Stimulated activated CD4-positive, alpha-beta T cell treated with anti-CD3 and anti-CD28 coated beads, Interleukin-15, amount 100 ng/mL, for 1 hour (primary cell): ENCODE measurements at regions not wholly inside any gene's neighbourhood (a gene's known extent, or its start where the extent isn't known, plus 50 kb on each side); places are given as distances from the start of the nearest gene placed in this dataset.

Source experiments
- DNase-seq, 2 donors: peaks; one replicate each; pipeline ENCODE4 v3.0.0-alpha.2; 2020; ENCODE audit warnings: low read depth in 1 of 2, low spot score in 1 of 2

- DNase-seq: no peak
Observed at GRCh38 chrX:109842611-109843010, 109.6 kb upstream of the ACSL4 start.

- DNase-seq: no peak
Observed at GRCh38 chrX:109843963-109844751, 111.1 kb upstream of the ACSL4 start.

DNA sequence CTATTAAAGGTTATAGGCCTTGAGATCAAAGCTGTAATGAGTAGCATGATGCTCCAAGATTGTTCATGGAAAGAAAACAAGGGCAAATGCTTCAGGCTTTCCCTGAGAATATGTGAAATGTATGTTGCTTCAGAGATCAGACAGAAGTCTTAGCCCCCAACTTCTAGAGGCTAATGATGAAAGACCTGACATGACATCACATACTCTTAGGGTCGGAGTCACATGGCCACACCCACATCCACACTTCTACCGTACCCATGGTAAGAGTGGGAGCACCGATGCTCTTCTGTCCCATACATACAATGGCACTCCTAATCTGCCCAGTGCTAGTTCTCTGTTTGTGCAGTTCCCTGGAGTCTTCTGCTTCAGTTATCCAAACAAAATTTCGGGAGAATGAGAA lies 111.9 kb upstream of the ACSL4 start:
- DNase-seq: no peak

GRCh38 chrX:109845996-109846395 lies 112.9 kb upstream of the ACSL4 start:
- DNase-seq: no peak

DNA sequence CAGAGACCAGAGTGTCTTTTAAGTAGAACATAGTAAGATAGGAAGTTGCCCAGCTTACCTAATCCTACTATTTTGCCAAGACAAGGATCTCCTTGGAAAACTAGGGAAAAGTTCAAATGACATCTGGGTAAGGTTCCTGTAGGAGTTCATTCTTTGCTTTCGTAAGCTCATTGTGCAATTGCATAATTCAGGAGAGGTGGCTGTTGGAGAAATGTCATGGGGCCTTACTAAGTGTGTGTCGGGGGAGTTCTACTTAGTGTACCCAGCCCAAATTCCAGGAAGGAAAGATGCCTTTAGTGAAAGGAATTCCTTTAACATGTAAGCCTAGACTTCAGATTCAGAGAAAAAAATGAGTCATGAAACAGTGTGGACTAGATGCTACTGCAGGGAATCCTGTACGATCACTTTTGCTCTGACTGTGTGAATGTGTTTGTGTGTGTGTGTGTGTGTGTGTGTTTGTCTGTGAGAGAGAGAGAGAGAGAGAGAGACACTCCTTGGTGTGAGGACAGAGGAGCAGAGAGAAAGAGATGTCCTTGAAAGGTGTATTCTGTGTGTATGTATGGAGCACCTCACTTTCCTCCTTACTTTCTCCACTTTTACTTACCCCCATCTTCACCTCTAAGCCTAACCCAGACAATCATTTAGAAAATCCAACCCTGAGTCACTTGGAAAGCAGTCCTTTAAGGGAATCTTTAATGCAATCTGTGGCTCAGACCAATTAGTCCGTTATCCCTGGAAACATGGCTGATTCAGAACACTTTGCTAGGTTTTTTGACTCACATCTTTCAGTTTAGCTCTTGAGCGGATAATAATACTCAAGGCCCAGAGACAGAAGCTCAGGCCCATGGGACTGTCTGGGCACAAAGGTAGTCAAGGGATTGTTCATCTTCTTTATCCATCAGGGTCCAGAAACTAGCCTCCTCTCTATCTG lies 114.5 kb upstream of the ACSL4 start:
- no peak for DNase-seq

DNA sequence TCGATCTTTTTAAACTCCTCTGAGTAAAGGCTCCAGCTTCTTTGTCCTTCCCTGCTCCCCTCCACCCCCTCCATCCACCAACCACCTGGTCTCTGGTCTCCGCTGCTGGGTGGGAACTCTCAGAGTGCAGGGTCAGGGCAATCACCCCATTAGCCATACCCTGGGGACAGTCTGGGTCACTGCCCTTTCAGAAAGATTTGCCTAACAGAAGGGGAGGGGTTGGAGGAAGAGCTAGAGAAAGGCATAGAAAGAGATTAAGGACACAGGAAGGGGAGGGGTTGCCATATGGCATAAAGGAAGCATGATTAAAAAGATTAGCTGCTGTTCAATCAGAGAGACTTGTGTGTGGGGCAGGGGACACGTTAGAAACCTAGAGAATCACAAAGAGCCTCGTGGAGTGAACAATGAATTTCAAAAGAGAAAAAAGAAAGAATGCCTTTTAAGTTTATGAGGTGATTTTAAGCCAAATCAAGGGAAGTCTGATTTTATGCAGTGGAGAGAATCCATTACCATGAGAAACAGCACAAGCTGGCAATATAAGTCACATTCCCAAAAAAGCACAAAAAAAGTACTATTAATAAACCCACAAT lies 115.5 kb upstream of the ACSL4 start:
- DNase-seq: no peak

GRCh38 chrX:109854096-109854495 lies 121.0 kb upstream of the ACSL4 start:
- no peak for DNase-seq

DNA sequence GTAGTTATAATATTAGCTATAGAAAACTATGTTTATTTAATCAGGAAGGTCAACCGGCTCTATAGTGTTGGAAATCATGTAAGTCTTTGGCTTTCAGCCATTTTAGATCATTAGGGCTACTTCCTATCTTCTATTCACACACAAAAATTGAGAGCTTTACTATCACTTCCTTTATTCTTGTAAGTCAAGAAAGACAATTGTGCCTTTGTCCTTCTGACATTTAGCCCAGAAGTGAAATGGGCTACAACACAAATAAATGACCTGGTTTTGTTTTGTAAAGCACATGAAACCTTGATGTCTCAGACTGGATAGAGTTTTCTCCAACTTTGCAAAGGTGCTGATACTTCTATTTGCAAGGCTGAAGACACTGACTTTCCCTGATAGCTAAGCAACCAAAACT lies 122.4 kb upstream of the ACSL4 start:
- no peak for DNase-seq

GRCh38 chrX:109856974-109857373 lies 123.9 kb upstream of the ACSL4 start:
- no peak for DNase-seq

DNA sequence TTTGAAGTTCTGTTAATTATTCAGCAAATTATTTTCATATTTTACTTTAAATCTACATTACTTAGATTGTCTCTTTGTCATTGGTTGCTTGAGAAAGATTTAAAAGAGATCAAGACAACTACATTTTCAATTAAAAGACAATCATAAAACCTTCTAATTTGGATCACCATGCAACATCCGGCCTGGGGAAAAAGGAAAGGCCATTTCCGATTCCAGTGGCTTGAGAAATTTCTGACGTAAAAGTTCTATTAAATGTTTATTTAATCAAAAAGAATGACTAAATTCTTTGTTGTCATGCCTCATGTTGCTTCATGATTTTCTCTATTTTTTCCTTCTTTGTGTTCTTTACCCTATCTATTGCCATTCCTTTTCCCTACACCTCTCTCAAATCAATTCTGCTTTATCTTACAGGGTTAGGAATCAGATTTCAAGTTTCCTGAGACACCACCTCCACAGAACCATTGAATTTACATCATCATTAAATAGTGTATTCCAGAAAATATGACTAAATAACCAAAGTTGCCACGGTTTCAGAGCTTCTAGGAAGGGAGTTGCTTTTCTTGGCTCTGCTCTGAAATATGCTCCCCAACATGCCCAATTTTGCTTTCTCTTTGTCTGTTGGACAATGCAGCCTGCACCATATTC lies 124.6 kb upstream of the ACSL4 start:
- no peak for DNase-seq

DNA sequence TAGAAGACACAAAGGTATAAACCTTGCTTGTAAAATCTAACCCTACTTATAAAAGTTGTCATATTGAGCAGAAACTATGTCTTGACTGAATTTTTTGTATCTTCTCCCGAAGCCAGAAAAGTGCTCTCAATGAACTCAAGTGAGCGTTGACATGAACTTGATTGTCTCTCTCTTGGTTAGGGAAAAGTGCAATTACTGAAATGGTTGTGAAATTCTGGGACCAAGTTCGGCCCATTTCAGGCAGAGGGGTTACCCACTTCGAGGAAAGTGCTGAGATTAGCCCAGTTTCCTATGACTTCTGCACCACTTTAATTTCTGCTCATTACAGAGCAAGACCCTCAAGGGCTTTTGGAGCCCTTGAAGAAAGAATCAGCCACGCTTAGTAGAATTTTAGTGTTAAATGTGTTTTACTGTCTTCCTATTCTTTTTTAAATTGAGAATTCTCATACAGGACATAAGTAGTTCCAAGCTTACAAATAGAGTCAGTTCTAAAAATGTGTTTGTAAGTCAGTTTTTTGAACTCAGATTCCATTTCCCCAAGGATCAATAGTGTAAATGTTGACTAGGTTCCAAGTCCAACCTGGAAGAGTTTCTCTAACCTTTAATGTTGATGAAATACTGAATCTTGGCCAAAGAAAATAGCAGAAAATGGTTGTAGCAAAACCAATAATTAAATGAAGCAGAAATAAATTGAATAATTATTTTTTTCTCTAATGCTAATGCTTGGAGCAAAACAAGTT lies 125.7 kb upstream of the ACSL4 start:
- no peak for DNase-seq

DNA sequence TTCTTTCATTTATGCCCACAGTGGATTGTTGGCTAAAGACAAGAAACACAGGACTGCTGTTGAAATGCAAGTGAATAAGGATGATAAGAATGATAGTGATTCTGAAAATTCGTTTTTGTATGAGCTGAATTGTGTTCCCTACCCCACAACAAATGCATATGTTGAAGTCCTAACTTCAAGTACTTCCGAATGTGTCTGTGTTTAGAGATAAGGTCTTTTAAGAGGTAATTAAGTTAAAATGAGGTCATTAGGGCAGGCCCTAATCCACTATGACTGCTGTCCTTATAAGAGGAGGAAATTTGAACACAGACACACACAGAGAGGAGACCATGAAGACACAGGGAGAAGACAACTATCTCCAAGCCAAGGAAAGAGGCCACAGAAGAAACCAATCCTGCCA lies 126.6 kb upstream of the ACSL4 start:
- DNase-seq: no peak

DNA sequence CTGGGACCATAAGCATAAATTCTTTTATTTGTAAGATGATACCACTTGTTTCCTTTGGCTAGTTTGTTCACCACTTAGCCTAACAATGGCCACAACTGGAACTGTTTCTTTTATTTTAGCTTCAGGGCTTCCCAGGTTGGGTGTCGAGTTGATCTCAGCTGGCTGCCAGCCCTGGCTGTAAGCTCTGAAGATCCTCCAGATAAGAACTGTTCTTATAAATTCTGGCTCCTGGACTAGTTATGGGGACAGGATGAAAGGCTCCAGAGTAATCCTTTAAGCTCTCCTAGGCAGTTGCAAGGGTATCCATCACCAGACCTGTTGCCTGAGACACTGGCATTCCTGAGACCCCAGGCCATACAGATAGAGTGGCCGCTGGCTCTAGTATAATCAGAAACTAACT lies 129.4 kb upstream of the ACSL4 start:
- no peak for DNase-seq

- no peak for DNase-seq
Observed at GRCh38 chrX:109863811-109864210, 130.8 kb upstream of the ACSL4 start.

GRCh38 chrX:109871121-109871888 lies 131.6 kb upstream of the TMEM164 start:
- DNase-seq: no peak

- DNase-seq: no peak
Observed at GRCh38 chrX:109872021-109872732, 130.7 kb upstream of the TMEM164 start.

DNA sequence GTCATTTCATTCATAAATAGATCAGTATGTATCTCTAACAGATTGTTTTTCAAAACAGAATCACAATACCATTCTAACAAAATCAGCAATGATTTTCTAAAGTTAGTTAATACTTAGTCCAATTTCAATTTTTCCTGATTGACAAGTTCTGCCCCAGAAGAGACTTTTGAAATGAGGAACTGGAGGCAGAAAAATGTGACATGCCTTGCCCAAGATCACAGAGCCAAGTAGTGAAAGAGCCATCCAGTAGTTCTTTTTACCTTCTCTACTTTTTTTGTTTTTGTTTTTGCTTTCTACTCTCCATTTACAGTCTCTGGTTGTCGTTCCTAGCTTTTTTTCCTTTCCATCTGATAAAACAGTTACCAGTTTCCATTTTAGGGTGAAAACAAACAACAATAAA lies 129.3 kb upstream of the TMEM164 start:
- no peak for DNase-seq

GRCh38 chrX:109873983-109874382 lies 128.9 kb upstream of the TMEM164 start:
- no peak for DNase-seq

DNA sequence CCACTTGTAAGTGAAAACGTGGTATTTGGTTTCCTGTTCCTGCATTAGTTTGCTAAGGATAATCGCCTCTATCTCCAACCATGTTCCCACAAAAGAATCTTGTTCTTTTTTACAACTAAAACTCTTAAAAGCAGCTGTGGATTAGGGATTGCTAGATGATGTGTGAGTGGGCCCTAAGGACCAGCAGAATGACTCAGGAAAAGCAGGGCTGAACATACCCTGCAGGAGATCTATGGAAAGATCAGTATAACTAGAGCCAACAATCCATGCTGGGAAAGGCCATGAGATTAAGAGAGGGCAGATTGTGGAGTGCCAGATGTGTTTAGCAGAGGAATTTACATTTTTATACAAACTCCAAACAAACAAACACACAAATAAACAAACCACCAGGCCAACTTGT lies 128.4 kb upstream of the TMEM164 start:
- no peak for DNase-seq
